Breast epithelium (tissue), 4 donors: ENCODE measurements at regions not wholly inside any gene's neighbourhood (a gene's known extent, or its start where the extent isn't known, plus 50 kb on each side); places are given as distances from the start of the nearest gene placed in this dataset.

ENCODE experiments used
- DNase-seq, 2 donors: peaks; one replicate each; pipeline ENCODE4 v3.0.0-alpha.2; 2019; ENCODE audit warnings: low spot score in 2 of 2
- H3K27ac ChIP-seq, 2 donors: fragments of 200-600 bp; sonication (generic) in 1 of 2; one replicate each; pipeline ENCODE4 v1.5.1; 2016 to 2019; ENCODE audit warnings: mild to moderate bottlenecking in 1 of 2
- H3K27me3 ChIP-seq, 2 donors: fragments of 200-600 bp; sonication (generic) in 1 of 2; one replicate each; pipeline versions ENCODE4 v1.5.1 to v1.6.0; 2017 to 2019; ENCODE audit warnings: control low read depth in 1 of 2, mild to moderate bottlenecking in 1 of 2
- H3K36me3 ChIP-seq: fragments of 200-600 bp; one replicate; pipeline ENCODE4 v1.5.1; 2019
- H3K4me1 ChIP-seq, 2 donors: fragments of 200-600 bp; sonication (generic); one replicate each; pipeline ENCODE4 v1.5.1; 2016 to 2019; ENCODE audit warnings: control low read depth in 1 of 2
- H3K4me3 ChIP-seq, 3 donors: fragments of 200-600 bp; sonication (generic); 1 replicate in 2 of 3; 2 replicates in 1 of 3; pipeline ENCODE4 v1.5.1; 2016 to 2019; ENCODE audit warnings: mild to moderate bottlenecking in 3 of 3, moderate library complexity in 2 of 3
- H3K9me3 ChIP-seq, 2 donors: fragments of 200-600 bp; sonication (generic) in 1 of 2; one replicate each; pipeline ENCODE4 v1.5.1; 2016 to 2019; ENCODE audit warnings: control low read depth in 1 of 2
- POLR2A ChIP-seq: fragments of 450-650 bp; IDR thresholded peaks from one replicate; pipeline ENCODE4 v1.6.1; 2016; ENCODE audit warnings: antibody characterized with exemption, mild to moderate bottlenecking, moderate library complexity
- POLR2AphosphoS5 ChIP-seq, 3 donors: sonication (generic); formaldehyde crosslinking; IDR thresholded peaks; one replicate each; pipeline ENCODE4 v1.6.1; 2017; ENCODE audit warnings: antibody characterized with exemption in 3 of 3
- intact Hi-C: fragments of 100-400 bp; cut with DNase I; formaldehyde crosslinking; loops from one replicate; pipeline ENCODE4 v1.15.1; 2023; ENCODE audit warnings: low total_unique reads
- TF ChIP-seq, protein P1 (sequence below), 3 donors: fragments of 450-650 bp; IDR thresholded peaks; one replicate each; pipeline ENCODE4 v1.5.1; 2016 to 2017; ENCODE audit warnings: antibody characterized with exemption in 3 of 3, mild to moderate bottlenecking in 3 of 3, moderate library complexity in 3 of 3

DNA sequence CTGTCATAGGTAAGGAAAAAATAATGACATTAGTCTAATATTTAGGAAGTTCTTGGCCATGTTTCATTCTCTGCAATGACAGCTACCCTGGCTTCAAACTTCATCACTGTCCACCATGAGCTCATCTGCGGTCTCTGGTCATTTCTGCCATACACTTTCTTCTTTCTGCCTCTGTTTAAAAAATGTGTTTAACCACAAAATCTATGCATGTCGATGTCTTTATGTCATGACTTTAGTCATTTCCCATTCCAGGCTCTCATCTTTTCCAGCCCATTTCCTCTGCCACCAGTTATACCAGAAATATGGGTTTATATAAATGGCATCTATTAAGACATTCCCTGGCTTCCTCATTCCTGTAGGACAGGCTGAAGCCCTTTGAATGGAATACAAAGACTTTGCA, 68.5 kb upstream of the DUSP10 start:
- Histone ChIP-seq H3K4me3 (no peak overlapping the region), H3K27me3 (no peaks in the 10 kb centered on the region), H3K36me3 (no peaks in the 10 kb centered on the region), H3K4me1 (no peaks in the 10 kb centered on the region), H3K9me3 (no peaks in the 10 kb centered on the region), H3K27ac (no peak overlapping the region)
- intact Hi-C loops, result no loop called here
- no peak for DNase-seq
- TF ChIP-seq, protein P1, sequence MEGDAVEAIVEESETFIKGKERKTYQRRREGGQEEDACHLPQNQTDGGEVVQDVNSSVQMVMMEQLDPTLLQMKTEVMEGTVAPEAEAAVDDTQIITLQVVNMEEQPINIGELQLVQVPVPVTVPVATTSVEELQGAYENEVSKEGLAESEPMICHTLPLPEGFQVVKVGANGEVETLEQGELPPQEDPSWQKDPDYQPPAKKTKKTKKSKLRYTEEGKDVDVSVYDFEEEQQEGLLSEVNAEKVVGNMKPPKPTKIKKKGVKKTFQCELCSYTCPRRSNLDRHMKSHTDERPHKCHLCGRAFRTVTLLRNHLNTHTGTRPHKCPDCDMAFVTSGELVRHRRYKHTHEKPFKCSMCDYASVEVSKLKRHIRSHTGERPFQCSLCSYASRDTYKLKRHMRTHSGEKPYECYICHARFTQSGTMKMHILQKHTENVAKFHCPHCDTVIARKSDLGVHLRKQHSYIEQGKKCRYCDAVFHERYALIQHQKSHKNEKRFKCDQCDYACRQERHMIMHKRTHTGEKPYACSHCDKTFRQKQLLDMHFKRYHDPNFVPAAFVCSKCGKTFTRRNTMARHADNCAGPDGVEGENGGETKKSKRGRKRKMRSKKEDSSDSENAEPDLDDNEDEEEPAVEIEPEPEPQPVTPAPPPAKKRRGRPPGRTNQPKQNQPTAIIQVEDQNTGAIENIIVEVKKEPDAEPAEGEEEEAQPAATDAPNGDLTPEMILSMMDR (IDR thresholded peaks at IDR 0.05), result no peak
- TF ChIP-seq POLR2A (no peak), POLR2AphosphoS5 (IDR thresholded peaks at IDR 0.05) (no peak)

DNA sequence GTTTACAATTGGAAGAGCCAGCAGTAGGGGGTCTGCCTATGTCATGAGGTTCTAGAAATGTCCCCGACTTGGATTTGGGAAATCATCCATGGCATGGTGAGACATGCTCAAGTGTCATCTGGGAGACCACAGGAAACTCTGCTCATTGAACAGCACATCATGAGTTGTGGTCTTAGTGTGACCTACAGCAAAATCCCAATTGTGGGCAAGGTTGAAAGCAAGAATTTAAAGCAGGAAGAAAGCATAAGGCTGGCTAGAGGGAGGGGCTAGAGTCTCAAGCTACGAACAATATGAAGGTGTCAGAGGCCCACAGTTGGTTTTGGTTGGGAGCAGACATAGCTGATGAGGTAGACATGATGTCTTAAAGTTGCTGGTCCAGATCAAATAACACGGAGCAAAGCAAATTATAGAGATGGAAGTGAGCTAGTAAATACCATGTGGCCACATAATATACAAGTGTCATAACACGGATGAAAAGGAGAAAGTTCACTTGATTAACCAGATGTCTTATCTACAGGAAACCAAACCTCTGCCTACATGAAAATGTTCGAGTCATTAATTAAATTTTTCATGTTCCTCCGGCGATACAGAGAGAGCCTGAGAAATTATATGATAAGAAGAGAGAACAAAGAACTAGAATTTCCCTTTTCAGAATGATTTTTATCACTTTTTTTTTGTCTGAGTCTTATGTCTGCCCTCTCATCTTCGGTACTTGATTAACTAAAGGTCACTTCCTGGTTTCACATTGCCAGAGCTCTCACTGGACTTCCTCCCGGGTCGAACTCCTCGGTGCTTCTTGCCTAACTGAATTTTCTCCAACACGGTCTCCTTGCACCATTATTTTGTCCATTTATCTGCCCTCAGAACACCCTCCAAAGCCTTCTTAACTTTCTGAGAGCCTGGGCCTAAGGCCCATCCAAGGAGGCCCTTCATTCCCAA, 67.5 kb upstream of the DUSP10 start:
- TF ChIP-seq POLR2AphosphoS5 (IDR thresholded peaks at IDR 0.05) (no peak), POLR2A (no peak)
- TF ChIP-seq, protein P1 (IDR thresholded peaks at IDR 0.05), result no peak
- Histone ChIP-seq H3K4me3 (no peak overlapping the region), H3K27me3 (no peaks in the 10 kb centered on the region), H3K27ac (no peak overlapping the region), H3K4me1 (no peaks in the 10 kb centered on the region), H3K9me3 (no peaks in the 10 kb centered on the region), H3K36me3 (no peaks in the 10 kb centered on the region)
- intact Hi-C loops, result no loop called here
- no peak for DNase-seq

DNA sequence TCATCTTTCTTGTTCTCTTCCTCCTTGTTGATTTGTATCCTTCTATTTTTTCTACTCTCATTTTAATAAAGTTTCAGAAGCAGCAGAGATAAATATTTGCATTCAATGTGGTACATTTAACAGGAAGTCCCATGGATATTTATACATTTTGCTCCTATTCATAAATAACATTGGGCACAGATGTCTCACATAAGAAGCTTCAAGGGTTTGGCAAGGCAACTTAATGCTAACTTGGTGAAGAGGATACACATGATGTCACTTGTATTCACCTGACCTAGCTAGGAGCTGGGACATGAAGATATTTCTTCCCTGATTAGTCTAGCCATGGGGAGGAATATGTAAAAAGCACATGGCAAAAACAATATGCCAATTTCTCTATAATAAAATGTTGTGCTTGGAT, 65.1 kb upstream of the DUSP10 start:
- Histone ChIP-seq H3K4me1 (no peaks in the 10 kb centered on the region), H3K9me3 (no peaks in the 10 kb centered on the region), H3K4me3 (no peak overlapping the region), H3K36me3 (no peaks in the 10 kb centered on the region), H3K27ac (no peak overlapping the region), H3K27me3 (no peaks in the 10 kb centered on the region)
- intact Hi-C loops, result no loop called here
- no peak for TF ChIP-seq POLR2AphosphoS5 (IDR thresholded peaks at IDR 0.05)
- TF ChIP-seq, protein P1 (IDR thresholded peaks at IDR 0.05), result no peak
- TF ChIP-seq POLR2A, result no peak
- no peak for DNase-seq

- no peak for DNase-seq
- H3K9me3 ChIP-seq, result no peaks in the 10 kb centered on the region
- intact Hi-C loops, result no loop called here
- TF ChIP-seq POLR2AphosphoS5 (IDR thresholded peaks at IDR 0.05) (no peak), POLR2A (no peak)
- TF ChIP-seq, protein P1 (IDR thresholded peaks at IDR 0.05), result no peak
- no peaks in the 10 kb centered on the region for H3K27me3 ChIP-seq
- no peak overlapping the region for H3K4me3 ChIP-seq
- H3K36me3 ChIP-seq, result no peaks in the 10 kb centered on the region
- no peak overlapping the region for H3K27ac ChIP-seq
- H3K4me1 ChIP-seq, result no peaks in the 10 kb centered on the region
These were observed 64.3 kb upstream of the DUSP10 start for GRCh38 chr1:221806236-221806635.

DNA sequence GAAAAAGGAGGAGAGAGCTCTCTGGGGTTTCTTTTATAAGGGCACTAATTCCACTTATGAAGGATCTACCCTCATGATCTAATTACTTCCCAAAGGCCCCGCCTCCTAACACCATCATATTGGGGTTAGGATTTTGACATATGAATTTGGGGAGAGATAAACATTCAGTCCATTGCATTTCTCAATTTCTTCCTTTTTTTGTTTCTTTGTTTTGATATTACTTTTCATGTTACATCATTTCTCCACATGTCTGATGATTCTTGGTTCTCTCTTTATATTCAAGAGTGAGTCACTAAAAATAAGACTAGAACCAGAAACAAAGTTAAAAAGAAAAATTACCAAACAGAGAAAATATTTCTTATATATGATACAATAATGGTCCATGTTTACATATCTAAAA, 63.2 kb upstream of the DUSP10 start:
- TF ChIP-seq POLR2AphosphoS5 (IDR thresholded peaks at IDR 0.05), result no peak
- TF ChIP-seq, protein P1 (IDR thresholded peaks at IDR 0.05), result no peak
- no peak for TF ChIP-seq POLR2A
- Histone ChIP-seq H3K27ac (no peak overlapping the region), H3K9me3 (no peaks in the 10 kb centered on the region), H3K27me3 (no peaks in the 10 kb centered on the region), H3K36me3 (no peaks in the 10 kb centered on the region), H3K4me3 (no peak overlapping the region), H3K4me1 (no peaks in the 10 kb centered on the region)
- no peak for DNase-seq
- intact Hi-C loops, result no loop called here
